ENCODE measurements at regions not wholly inside any gene's neighbourhood (a gene's known extent, or its start where the extent isn't known, plus 50 kb on each side); places are given as distances from the start of the nearest gene placed in this dataset.

DNA sequence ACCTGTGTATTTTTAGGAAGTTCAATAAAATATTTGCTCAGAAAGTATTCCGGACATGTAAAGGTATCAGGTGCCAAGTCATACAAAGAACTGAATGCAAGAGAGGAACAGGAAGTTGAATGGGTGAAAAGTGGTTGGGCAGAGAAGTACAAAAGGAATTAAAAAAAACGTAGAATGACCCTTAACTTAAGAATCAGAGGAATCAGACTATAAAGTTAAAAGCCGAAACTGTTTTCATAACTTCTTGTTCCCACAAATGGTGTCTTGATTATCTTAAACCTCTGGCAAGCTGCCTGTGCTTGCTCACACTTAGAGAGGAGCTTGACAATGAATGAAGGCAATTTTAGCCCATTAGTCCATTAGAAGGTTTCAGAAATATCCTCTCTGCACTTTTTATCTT, 81.6 kb upstream of the HHIP start:
- TF ChIP-seq, protein P1, sequence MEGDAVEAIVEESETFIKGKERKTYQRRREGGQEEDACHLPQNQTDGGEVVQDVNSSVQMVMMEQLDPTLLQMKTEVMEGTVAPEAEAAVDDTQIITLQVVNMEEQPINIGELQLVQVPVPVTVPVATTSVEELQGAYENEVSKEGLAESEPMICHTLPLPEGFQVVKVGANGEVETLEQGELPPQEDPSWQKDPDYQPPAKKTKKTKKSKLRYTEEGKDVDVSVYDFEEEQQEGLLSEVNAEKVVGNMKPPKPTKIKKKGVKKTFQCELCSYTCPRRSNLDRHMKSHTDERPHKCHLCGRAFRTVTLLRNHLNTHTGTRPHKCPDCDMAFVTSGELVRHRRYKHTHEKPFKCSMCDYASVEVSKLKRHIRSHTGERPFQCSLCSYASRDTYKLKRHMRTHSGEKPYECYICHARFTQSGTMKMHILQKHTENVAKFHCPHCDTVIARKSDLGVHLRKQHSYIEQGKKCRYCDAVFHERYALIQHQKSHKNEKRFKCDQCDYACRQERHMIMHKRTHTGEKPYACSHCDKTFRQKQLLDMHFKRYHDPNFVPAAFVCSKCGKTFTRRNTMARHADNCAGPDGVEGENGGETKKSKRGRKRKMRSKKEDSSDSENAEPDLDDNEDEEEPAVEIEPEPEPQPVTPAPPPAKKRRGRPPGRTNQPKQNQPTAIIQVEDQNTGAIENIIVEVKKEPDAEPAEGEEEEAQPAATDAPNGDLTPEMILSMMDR (IDR thresholded peaks at IDR 0.05) = no peak
- Histone ChIP-seq H3K27ac (no peak overlapping the region), H3K4me1 (peaks cover 0 to 3% (median 0%) of the 10 kb centered on the region in 3 donors), H3K4me3 (no peak overlapping the region), H3K9me3 (no peaks in the 10 kb centered on the region), H3K27me3 (no peaks in the 10 kb centered on the region), H3K36me3 (no peaks in the 10 kb centered on the region)
- 36 to 45% methylated on average over 3 of the region's 3 CpGs for WGBS, 2 donors (ENCODE audit: low coverage in 1 of 2)
- no peak for ATAC-seq

GRCh38 chr4:144565527-144566195, 80.3 kb upstream of the HHIP start:
- 91 to 94% methylated on average over 4 of the region's 4 CpGs for WGBS, 2 donors (ENCODE audit: low coverage in 1 of 2)
- H3K4me1 ChIP-seq = peaks cover 0 to 3% (median 0%) of the 10 kb centered on the region in 3 donors

GRCh38 chr4:144572660-144573059, 73.3 kb upstream of the HHIP start:
- ATAC-seq = no peak
- no peak overlapping the region for H3K4me3 ChIP-seq
- H3K27ac ChIP-seq = no peak overlapping the region
- no peak for TF ChIP-seq POLR2AphosphoS5 (IDR thresholded peaks at IDR 0.05)
- no peak for TF ChIP-seq POLR2A (IDR thresholded peaks at IDR 0.05)
- TF ChIP-seq, protein P1 (IDR thresholded peaks at IDR 0.05) = no peak
- TF ChIP-seq EP300 (IDR thresholded peaks at IDR 0.05) = no peak
- no peaks in the 10 kb centered on the region for H3K27me3 ChIP-seq
- 81 to 100% methylated on average over 2 to 4 of the region's 7 CpGs for WGBS, 2 donors (ENCODE audit: low coverage in 1 of 2)
- no peaks in the 10 kb centered on the region for H3K4me1 ChIP-seq
- no peaks in the 10 kb centered on the region for H3K36me3 ChIP-seq
- no peaks in the 10 kb centered on the region for H3K9me3 ChIP-seq

More at GRCh38 chr4:144565527-144566195, 80.3 kb upstream of the HHIP start:
- ATAC-seq = no peak
- Histone ChIP-seq H3K27me3 (no peaks in the 10 kb centered on the region), H3K4me3 (no peak overlapping the region), H3K36me3 (no peaks in the 10 kb centered on the region), H3K27ac (no peak overlapping the region), H3K9me3 (no peaks in the 10 kb centered on the region)
- TF ChIP-seq POLR2AphosphoS5 (IDR thresholded peaks at IDR 0.05) (no peak), EP300 (IDR thresholded peaks at IDR 0.05) (no peak), POLR2A (IDR thresholded peaks at IDR 0.05) (no peak)
- TF ChIP-seq, protein P1 (IDR thresholded peaks at IDR 0.05) = no peak

DNA sequence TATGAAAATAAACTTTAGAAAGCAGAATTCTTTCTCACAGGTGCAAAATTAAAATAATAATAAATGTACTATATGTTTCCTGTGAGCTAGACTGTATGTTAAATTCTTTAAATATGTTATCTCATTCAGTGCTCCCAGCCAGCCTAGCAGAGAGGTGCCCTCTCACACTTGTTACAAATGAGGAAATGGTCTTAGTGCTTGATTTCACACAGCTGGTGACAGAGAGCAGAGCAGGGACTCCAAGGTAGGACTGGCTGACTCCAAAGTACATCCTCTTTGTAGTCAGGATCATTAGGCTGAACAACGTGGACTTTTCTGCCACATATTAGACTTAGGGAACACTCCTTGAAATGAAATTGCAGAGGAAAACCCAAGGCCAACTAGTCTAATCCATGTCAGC, 72.0 kb upstream of the HHIP start:
- no peak overlapping the region for H3K4me3 ChIP-seq
- no peaks in the 10 kb centered on the region for H3K9me3 ChIP-seq
- no peak for TF ChIP-seq POLR2AphosphoS5 (IDR thresholded peaks at IDR 0.05)
- TF ChIP-seq EP300 (IDR thresholded peaks at IDR 0.05) = no peak
- TF ChIP-seq, protein P1 (IDR thresholded peaks at IDR 0.05) = no peak
- TF ChIP-seq POLR2A (IDR thresholded peaks at IDR 0.05) = no peak
- WGBS, 2 donors (ENCODE audit: low coverage in 1 of 2) = 0 to 63% methylated on average over 1 of the region's 1 CpG
- no peak overlapping the region for H3K27ac ChIP-seq
- ATAC-seq = no peak
- no peaks in the 10 kb centered on the region for H3K36me3 ChIP-seq
- H3K4me1 ChIP-seq = no peaks in the 10 kb centered on the region
- H3K27me3 ChIP-seq = no peaks in the 10 kb centered on the region

- H3K27ac ChIP-seq = no peak overlapping the region
- no peaks in the 10 kb centered on the region for H3K9me3 ChIP-seq
- no peaks in the 10 kb centered on the region for H3K27me3 ChIP-seq
- no peaks in the 10 kb centered on the region for H3K36me3 ChIP-seq
- no peaks in the 10 kb centered on the region for H3K4me1 ChIP-seq
- WGBS, 2 donors (ENCODE audit: low coverage in 1 of 2) = 67 to 87% methylated on average over 3 of the region's 3 CpGs
- no peak overlapping the region for H3K4me3 ChIP-seq
- ATAC-seq = no peak
- TF ChIP-seq EP300 (IDR thresholded peaks at IDR 0.05) = no peak
- TF ChIP-seq POLR2A (IDR thresholded peaks at IDR 0.05) = no peak
- TF ChIP-seq POLR2AphosphoS5 (IDR thresholded peaks at IDR 0.05) = no peak
- TF ChIP-seq, protein P1 (IDR thresholded peaks at IDR 0.05) = no peak
Observed at GRCh38 chr4:144574509-144574908, 71.4 kb upstream of the HHIP start.
